ENCODE measurements at regions not wholly inside any gene's neighbourhood (a gene's known extent, or its start where the extent isn't known, plus 50 kb on each side); places are given as distances from the start of the nearest gene placed in this dataset.

DNA sequence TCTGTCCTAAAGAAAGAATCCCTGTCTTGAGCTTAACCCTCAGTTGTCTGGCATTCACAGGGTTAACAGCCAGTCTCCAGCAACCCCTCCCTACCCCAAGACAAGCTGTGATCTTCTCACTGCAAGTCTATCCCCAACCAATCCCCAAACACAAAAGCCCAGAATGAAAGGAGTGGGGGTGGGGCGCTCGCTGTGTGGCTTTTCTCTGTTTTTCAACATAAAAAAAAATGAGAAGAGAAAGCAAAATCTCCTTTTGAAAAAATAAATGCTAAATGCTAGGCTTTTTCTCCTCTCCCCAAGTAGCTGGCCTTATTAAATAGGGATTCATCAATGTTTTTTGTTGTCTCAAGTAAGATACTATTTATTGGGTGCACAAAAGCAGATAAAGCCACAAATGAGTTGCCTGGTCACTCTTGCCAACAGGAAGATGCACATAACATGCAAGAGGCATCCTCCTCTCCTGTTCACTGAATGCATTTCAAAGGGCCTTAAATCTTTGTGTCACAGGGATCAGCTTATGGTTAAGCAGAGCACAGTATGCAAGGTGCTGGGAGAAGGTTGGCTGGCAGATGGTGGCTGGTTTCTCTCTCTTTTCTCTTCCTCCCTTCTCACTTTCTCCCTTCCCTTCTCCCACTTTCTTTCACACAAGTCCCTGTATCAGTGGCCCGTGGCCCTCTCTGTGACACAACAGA, 225.6 kb downstream of the CMPK2 start:
- H3K9me2 ChIP-seq (ENCODE audit: insufficient read depth, low read length), result no peaks in the 10 kb centered on the region
- H3K9me3 ChIP-seq (ENCODE audit: low read length), result no peaks in the 10 kb centered on the region
- peak overlapping the region; percentile 52 for H3K4me3 ChIP-seq (ENCODE audit: low read length)
- H3K27me3 ChIP-seq (ENCODE audit: insufficient read depth, low read depth, low read length), result no peaks in the 10 kb centered on the region
- peak overlapping the region; percentile 53 for H3K4me2 ChIP-seq (ENCODE audit: low read length)
- peak overlapping the region; percentile 67 for H2AFZ ChIP-seq (ENCODE audit: low read depth, low read length)
- peaks cover 4% of the 10 kb centered on the region for H3F3A ChIP-seq (ENCODE audit: insufficient read depth, low read length, poor library complexity, severe bottlenecking)
- no peaks in the 10 kb centered on the region for H3K79me2 ChIP-seq (replicated peaks; ENCODE audit: insufficient read depth, low read length)
- no peaks in the 10 kb centered on the region for H3K36me3 ChIP-seq (ENCODE audit: insufficient read depth, low read length)
- H4K20me1 ChIP-seq (ENCODE audit: insufficient read depth), result no peaks in the 10 kb centered on the region
- peak; percentile 55 for TF ChIP-seq EP300 (conservative IDR thresholded peaks at IDR 0.05; ENCODE audit: poor library complexity, severe bottlenecking)
- TF ChIP-seq RAD21 (conservative IDR thresholded peaks at IDR 0.05), result peak; percentile 52
- no peak for TF ChIP-seq EZH2 (IDR thresholded peaks at IDR 0.05; ENCODE audit: borderline replicate concordance, insufficient read depth, low read length, poor library complexity, severe bottlenecking)
- TF ChIP-seq SMC3 (conservative IDR thresholded peaks at IDR 0.05; ENCODE audit: poor library complexity), result peak; percentile 56
- peak; percentile 38 for TF ChIP-seq POLR2AphosphoS5 (IDR thresholded peaks at IDR 0.05)
- TF ChIP-seq, protein P1, sequence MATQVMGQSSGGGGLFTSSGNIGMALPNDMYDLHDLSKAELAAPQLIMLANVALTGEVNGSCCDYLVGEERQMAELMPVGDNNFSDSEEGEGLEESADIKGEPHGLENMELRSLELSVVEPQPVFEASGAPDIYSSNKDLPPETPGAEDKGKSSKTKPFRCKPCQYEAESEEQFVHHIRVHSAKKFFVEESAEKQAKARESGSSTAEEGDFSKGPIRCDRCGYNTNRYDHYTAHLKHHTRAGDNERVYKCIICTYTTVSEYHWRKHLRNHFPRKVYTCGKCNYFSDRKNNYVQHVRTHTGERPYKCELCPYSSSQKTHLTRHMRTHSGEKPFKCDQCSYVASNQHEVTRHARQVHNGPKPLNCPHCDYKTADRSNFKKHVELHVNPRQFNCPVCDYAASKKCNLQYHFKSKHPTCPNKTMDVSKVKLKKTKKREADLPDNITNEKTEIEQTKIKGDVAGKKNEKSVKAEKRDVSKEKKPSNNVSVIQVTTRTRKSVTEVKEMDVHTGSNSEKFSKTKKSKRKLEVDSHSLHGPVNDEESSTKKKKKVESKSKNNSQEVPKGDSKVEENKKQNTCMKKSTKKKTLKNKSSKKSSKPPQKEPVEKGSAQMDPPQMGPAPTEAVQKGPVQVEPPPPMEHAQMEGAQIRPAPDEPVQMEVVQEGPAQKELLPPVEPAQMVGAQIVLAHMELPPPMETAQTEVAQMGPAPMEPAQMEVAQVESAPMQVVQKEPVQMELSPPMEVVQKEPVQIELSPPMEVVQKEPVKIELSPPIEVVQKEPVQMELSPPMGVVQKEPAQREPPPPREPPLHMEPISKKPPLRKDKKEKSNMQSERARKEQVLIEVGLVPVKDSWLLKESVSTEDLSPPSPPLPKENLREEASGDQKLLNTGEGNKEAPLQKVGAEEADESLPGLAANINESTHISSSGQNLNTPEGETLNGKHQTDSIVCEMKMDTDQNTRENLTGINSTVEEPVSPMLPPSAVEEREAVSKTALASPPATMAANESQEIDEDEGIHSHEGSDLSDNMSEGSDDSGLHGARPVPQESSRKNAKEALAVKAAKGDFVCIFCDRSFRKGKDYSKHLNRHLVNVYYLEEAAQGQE (IDR thresholded peaks at IDR 0.05; ENCODE audit: borderline replicate concordance), result peak; percentile 24
- no peak for TF ChIP-seq MXI1 (conservative IDR thresholded peaks at IDR 0.05; ENCODE audit: poor library complexity, severe bottlenecking)
- peak overlapping the region; percentile 61 for H3K9ac ChIP-seq (ENCODE audit: low read length)
- peak overlapping the region; percentile 91 for H3K27ac ChIP-seq (ENCODE audit: low read length)

DNA sequence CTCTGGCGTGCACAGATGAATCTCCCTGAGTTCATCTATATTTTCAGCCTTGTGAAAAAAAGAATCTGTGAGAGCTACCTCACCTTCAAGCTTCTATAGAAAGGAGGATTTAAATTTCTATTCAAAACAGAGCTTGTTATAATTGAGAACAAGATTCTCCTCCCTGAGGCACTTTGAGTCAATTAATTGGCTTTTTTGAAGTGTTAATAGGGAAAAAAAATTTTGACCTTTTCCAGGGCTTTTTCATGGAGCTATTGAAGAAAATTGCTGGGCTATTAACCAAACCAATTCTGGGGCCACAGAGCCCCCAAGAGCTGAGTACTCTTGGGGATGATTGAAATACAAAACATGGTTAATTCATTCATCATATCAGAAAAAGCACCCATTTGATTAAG, 225.1 kb downstream of the CMPK2 start:
- no peaks in the 10 kb centered on the region for H3K36me3 ChIP-seq (ENCODE audit: insufficient read depth, low read length)
- H2AFZ ChIP-seq (ENCODE audit: low read depth, low read length), result peak overlapping the region; percentile 67
- TF ChIP-seq MXI1 (conservative IDR thresholded peaks at IDR 0.05; ENCODE audit: poor library complexity, severe bottlenecking), result no peak
- TF ChIP-seq, protein P1 (IDR thresholded peaks at IDR 0.05; ENCODE audit: borderline replicate concordance), result no peak
- TF ChIP-seq EP300 (conservative IDR thresholded peaks at IDR 0.05; ENCODE audit: poor library complexity, severe bottlenecking), result no peak
- TF ChIP-seq TAF1 (IDR thresholded peaks at IDR 0.05; ENCODE audit: low read depth), result no peak
- TF ChIP-seq RAD21 (conservative IDR thresholded peaks at IDR 0.05), result no peak
- TF ChIP-seq POLR2AphosphoS5 (IDR thresholded peaks at IDR 0.05), result no peak
- TF ChIP-seq EZH2 (IDR thresholded peaks at IDR 0.05; ENCODE audit: borderline replicate concordance, insufficient read depth, low read length, poor library complexity, severe bottlenecking), result no peak
- TF ChIP-seq, protein P2, sequence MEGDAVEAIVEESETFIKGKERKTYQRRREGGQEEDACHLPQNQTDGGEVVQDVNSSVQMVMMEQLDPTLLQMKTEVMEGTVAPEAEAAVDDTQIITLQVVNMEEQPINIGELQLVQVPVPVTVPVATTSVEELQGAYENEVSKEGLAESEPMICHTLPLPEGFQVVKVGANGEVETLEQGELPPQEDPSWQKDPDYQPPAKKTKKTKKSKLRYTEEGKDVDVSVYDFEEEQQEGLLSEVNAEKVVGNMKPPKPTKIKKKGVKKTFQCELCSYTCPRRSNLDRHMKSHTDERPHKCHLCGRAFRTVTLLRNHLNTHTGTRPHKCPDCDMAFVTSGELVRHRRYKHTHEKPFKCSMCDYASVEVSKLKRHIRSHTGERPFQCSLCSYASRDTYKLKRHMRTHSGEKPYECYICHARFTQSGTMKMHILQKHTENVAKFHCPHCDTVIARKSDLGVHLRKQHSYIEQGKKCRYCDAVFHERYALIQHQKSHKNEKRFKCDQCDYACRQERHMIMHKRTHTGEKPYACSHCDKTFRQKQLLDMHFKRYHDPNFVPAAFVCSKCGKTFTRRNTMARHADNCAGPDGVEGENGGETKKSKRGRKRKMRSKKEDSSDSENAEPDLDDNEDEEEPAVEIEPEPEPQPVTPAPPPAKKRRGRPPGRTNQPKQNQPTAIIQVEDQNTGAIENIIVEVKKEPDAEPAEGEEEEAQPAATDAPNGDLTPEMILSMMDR (IDR thresholded peaks at IDR 0.05; ENCODE audit: poor library complexity, severe bottlenecking), result no peak
- TF ChIP-seq SMC3 (conservative IDR thresholded peaks at IDR 0.05; ENCODE audit: poor library complexity), result no peak
- no peaks in the 10 kb centered on the region for H3K9me2 ChIP-seq (ENCODE audit: insufficient read depth, low read length)
- H3K9ac ChIP-seq (ENCODE audit: low read length), result peak overlapping the region; percentile 61
- no peaks in the 10 kb centered on the region for H4K20me1 ChIP-seq (ENCODE audit: insufficient read depth)
- H3F3A ChIP-seq (ENCODE audit: insufficient read depth, low read length, poor library complexity, severe bottlenecking), result peaks cover 4% of the 10 kb centered on the region
- no peaks in the 10 kb centered on the region for H3K9me3 ChIP-seq (ENCODE audit: low read length)
- peak overlapping the region; percentile 53 for H3K4me2 ChIP-seq (ENCODE audit: low read length)
- no peaks in the 10 kb centered on the region for H3K79me2 ChIP-seq (replicated peaks; ENCODE audit: insufficient read depth, low read length)
- H3K27me3 ChIP-seq (ENCODE audit: insufficient read depth, low read depth, low read length), result no peaks in the 10 kb centered on the region
- peak overlapping the region; percentile 91 for H3K27ac ChIP-seq (ENCODE audit: low read length)
- H3K4me3 ChIP-seq (ENCODE audit: low read length), result peak overlapping the region; percentile 52

Measured in neural cell (in vitro differentiated cells).